Endothelial cell of umbilical vein (primary cell): ENCODE measurements at regions not wholly inside any gene's neighbourhood (a gene's known extent, or its start where the extent isn't known, plus 50 kb on each side); places are given as distances from the start of the nearest gene placed in this dataset.

ENCODE experiments used
- BruUV-seq: library from RNA; stranded (reverse); fragments of 400-500 nt; replicated peaks from 2 replicates; lab custom pipeline; 2021; lab: Mats Ljungman, UMichigan
- CTCF ChIA-PET: fragments of 300-600, 350-600 bp; sonication (Branson Sonifier 250); formaldehyde crosslinking; loops from one replicate; lab custom pipeline; 2021; ENCODE audit warnings: antibody characterized with exemption, inconsistent platforms; lab: Charles Lee
- POLR2A ChIA-PET: fragments of 300-600, 350-600 bp; sonication (Branson Sonifier 250); formaldehyde crosslinking; loops from one replicate; lab custom pipeline; 2021; ENCODE audit warnings: antibody characterized with exemption, inconsistent platforms; lab: Charles Lee
- DNase-seq: peaks from one replicate; pipeline ENCODE4 v3.0.0-alpha.2; 2011; ENCODE audit warnings: low read depth, low spot score
- FAIRE-seq: peaks from 2 replicates; lab custom pipeline; 2011; peaks lifted over from hg19 to GRCh38; lab: Jason Lieb, UNC
- H2AFZ ChIP-seq: 2 replicates; pipeline ENCODE4 v1.6.0; 2012; ENCODE audit warnings: low read depth, low read length, control low read depth, inconsistent platforms
- H3K27ac ChIP-seq: 2 replicates; pipeline ENCODE4 v1.5.1; 2011; ENCODE audit warnings: low read depth, mild to moderate bottlenecking, control low read depth, low read length, moderate library complexity; ENCODE audit not compliant: insufficient read depth
- H3K27me3 ChIP-seq, 2 experiments: 2 replicates each; pipeline versions ENCODE4 v1.6.0 to v1.6.1; 2011; ENCODE audit warnings: low read length in 2 of 2, mixed read lengths in 1 of 2; ENCODE audit not compliant: control insufficient read depth in 2 of 2, insufficient read depth in 2 of 2
- H3K36me3 ChIP-seq, 2 experiments: 2 replicates in 1 of 2; 3 replicates in 1 of 2; pipeline ENCODE4 v1.5.1; 2011; ENCODE audit warnings: low read length in 2 of 2, mild to moderate bottlenecking in 1 of 2, moderate library complexity in 1 of 2; ENCODE audit not compliant: control insufficient read depth in 2 of 2, insufficient read depth in 2 of 2; ENCODE audit errors: extremely low read depth in 1 of 2
- H3K4me1 ChIP-seq: 3 replicates; pipeline ENCODE4 v1.5.1; 2011; ENCODE audit warnings: mild to moderate bottlenecking, low read length; ENCODE audit not compliant: control insufficient read depth, insufficient read depth; ENCODE audit errors: extremely low read depth
- H3K4me2 ChIP-seq: 2 replicates; pipeline ENCODE4 v1.6.1; 2011; ENCODE audit warnings: low read length, control low read depth, mixed read lengths; ENCODE audit not compliant: insufficient read depth
- H3K4me3 ChIP-seq, 3 experiments: fragments of 200-600 bp in 1 of 3; sonication (generic), shearing (Covaris generic) in 1 of 3; replicated peaks in 1 of 3; 2 replicates each; pipeline ENCODE4 v1.5.1; 2011 to 2016; ENCODE audit warnings: control low read depth in 3 of 3, low read length in 3 of 3, mild to moderate bottlenecking in 2 of 3, inconsistent platforms in 1 of 3, low read depth in 1 of 3, moderate library complexity in 1 of 3; ENCODE audit not compliant: insufficient read depth in 1 of 3
- H3K79me2 ChIP-seq: 2 replicates; pipeline ENCODE4 v1.6.0; 2012; ENCODE audit warnings: low read length, inconsistent platforms; ENCODE audit not compliant: control insufficient read depth, insufficient read depth
- H3K9ac ChIP-seq: replicated peaks from 2 replicates; pipeline ENCODE3; 2011; ENCODE audit warnings: low read length, control low read depth; ENCODE audit not compliant: insufficient read depth; ENCODE audit errors: extremely low read depth
- H3K9me1 ChIP-seq: replicated peaks from 3 replicates; pipeline ENCODE4 v1.6.0; 2011; ENCODE audit warnings: mild to moderate bottlenecking, low read length; ENCODE audit not compliant: control insufficient read depth, insufficient read depth; ENCODE audit errors: extremely low read depth
- H3K9me3 ChIP-seq: replicated peaks from 2 replicates; pipeline ENCODE4 v1.5.1; 2012; ENCODE audit warnings: low read length, inconsistent platforms; ENCODE audit not compliant: control insufficient read depth, insufficient read depth
- H4K20me1 ChIP-seq: replicated peaks from 2 replicates; pipeline ENCODE3; 2011; ENCODE audit warnings: mild to moderate bottlenecking, low read length; ENCODE audit not compliant: control insufficient read depth, insufficient read depth; ENCODE audit errors: extremely low read depth
- EZH2 ChIP-seq: IDR thresholded peaks from 2 replicates; pipeline ENCODE4 v1.6.1; 2012; ENCODE audit warnings: borderline replicate concordance, low read depth, mild to moderate bottlenecking, moderate library complexity, low read length, inconsistent platforms; ENCODE audit not compliant: severe bottlenecking
- FOS ChIP-seq: IDR thresholded peaks from 2 replicates; pipeline ENCODE4 v1.6.1; 2011; ENCODE audit warnings: mild to moderate bottlenecking, low read length, moderate library complexity, borderline replicate concordance; ENCODE audit not compliant: insufficient read depth
- GATA2 ChIP-seq: IDR thresholded peaks from 2 replicates; pipeline ENCODE4 v1.7.0; 2011; ENCODE audit warnings: low read depth, mild to moderate bottlenecking, moderate library complexity, mixed read lengths, low read length; ENCODE audit not compliant: insufficient read length, insufficient read depth
- JUN ChIP-seq: IDR thresholded peaks from 2 replicates; pipeline ENCODE4 v1.6.1; 2011; ENCODE audit warnings: borderline replicate concordance, low read depth; ENCODE audit not compliant: insufficient read length, insufficient read depth
- MYC ChIP-seq: IDR thresholded peaks from one replicate; pipeline ENCODE4 v1.6.1; 2011; ENCODE audit warnings: mild to moderate bottlenecking, low read depth, low read length
- POLR2A ChIP-seq: IDR thresholded peaks from 2 replicates; pipeline ENCODE4 v1.6.1; 2012; ENCODE audit warnings: low read depth, mild to moderate bottlenecking, control low read depth, low read length
- POLR2AphosphoS5 ChIP-seq: IDR thresholded peaks from 2 replicates; pipeline ENCODE4 v1.6.1; 2012; ENCODE audit warnings: low read depth, mild to moderate bottlenecking, control low read depth, low read length, moderate library complexity; ENCODE audit not compliant: insufficient read depth
- dilution Hi-C: fragments of 300-500 bp; cut with MboI; formaldehyde crosslinking; loops from one replicate; pipeline ENCODE4 v1.15.0; 2019; ENCODE audit warnings: low sequenced_read_pairs; ENCODE audit not compliant: extremely low pct_ligation_motif_present
- intact Hi-C: fragments of 100-400 bp; cut with micrococcal nuclease; formaldehyde crosslinking; loops from one replicate; pipeline ENCODE4 v1.10.0; 2022
- TF ChIP-seq, protein P1 (sequence below), 2 donors: IDR thresholded peaks; 1 replicate in 1 of 2; 2 replicates in 1 of 2; pipeline ENCODE4 v1.5.1; 2011; ENCODE audit warnings: low read length in 2 of 2, mild to moderate bottlenecking in 2 of 2, moderate library complexity in 2 of 2, control low read depth in 1 of 2, inconsistent platforms in 1 of 2, low read depth in 1 of 2; ENCODE audit not compliant: insufficient read depth in 1 of 2; ENCODE audit errors: extremely low read depth in 1 of 2
- TF ChIP-seq, protein P2 (sequence below): IDR thresholded peaks from 2 replicates; pipeline ENCODE4 v1.6.1; 2011; ENCODE audit not compliant: insufficient read depth, insufficient read length

GRCh38 chr6:120686492-120686891, 647.8 kb downstream of the TBC1D32 start:
- H3K4me3 ChIP-seq = no peak overlapping the region
- no peaks in the 10 kb centered on the region for H3K4me1 ChIP-seq
- intact Hi-C loops (no loop called here), dilution Hi-C loops (no loop called here)
- ChIA-PET CTCF (no interaction called here), POLR2A (no interaction called here)
- H3K27ac ChIP-seq = no peak overlapping the region
- H3K9ac ChIP-seq = no peak overlapping the region
- TF ChIP-seq GATA2 (no peak), EZH2 (no peak), FOS (no peak), POLR2A (no peak), POLR2AphosphoS5 (no peak), JUN (no peak), MYC (no peak)
- TF ChIP-seq, protein P1, sequence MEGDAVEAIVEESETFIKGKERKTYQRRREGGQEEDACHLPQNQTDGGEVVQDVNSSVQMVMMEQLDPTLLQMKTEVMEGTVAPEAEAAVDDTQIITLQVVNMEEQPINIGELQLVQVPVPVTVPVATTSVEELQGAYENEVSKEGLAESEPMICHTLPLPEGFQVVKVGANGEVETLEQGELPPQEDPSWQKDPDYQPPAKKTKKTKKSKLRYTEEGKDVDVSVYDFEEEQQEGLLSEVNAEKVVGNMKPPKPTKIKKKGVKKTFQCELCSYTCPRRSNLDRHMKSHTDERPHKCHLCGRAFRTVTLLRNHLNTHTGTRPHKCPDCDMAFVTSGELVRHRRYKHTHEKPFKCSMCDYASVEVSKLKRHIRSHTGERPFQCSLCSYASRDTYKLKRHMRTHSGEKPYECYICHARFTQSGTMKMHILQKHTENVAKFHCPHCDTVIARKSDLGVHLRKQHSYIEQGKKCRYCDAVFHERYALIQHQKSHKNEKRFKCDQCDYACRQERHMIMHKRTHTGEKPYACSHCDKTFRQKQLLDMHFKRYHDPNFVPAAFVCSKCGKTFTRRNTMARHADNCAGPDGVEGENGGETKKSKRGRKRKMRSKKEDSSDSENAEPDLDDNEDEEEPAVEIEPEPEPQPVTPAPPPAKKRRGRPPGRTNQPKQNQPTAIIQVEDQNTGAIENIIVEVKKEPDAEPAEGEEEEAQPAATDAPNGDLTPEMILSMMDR (IDR thresholded peaks at IDR 0.05; ENCODE audit: extremely low read depth in 1 of 2, insufficient read depth in 1 of 2, low read depth in 1 of 2, low read length in 2 of 2) = no peak
- TF ChIP-seq, protein P2, sequence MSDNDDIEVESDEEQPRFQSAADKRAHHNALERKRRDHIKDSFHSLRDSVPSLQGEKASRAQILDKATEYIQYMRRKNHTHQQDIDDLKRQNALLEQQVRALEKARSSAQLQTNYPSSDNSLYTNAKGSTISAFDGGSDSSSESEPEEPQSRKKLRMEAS = no peak
- FAIRE-seq = no peak
- no peaks in the 10 kb centered on the region for H3K9me3 ChIP-seq
- no peak overlapping the region for H2AFZ ChIP-seq
- no peaks in the 10 kb centered on the region for H3K27me3 ChIP-seq
- H3K36me3 ChIP-seq = no peaks in the 10 kb centered on the region
- H3K4me2 ChIP-seq = no peak overlapping the region
- no peaks in the 10 kb centered on the region for H3K79me2 ChIP-seq
- H4K20me1 ChIP-seq = no peaks in the 10 kb centered on the region
- no peaks in the 10 kb centered on the region for H3K9me1 ChIP-seq
- BruUV-seq = no TSS peak
- DNase-seq = no peak
